Osteocyte (in vitro differentiated cells): ENCODE measurements at regions not wholly inside any gene's neighbourhood (a gene's known extent, or its start where the extent isn't known, plus 50 kb on each side); places are given as distances from the start of the nearest gene placed in this dataset.

Source experiments
- DNase-seq: peaks from one replicate; pipeline ENCODE4 v3.0.0; 2021; ENCODE audit warnings: mixed read lengths; ENCODE audit not compliant: unreplicated experiment; ENCODE audit errors: extremely low spot score
- H3K27ac Mint-ChIP-seq: one replicate; pipeline ENCODE4 v1.8.0; 2021; ENCODE audit warnings: mild to moderate bottlenecking, mixed read lengths; ENCODE audit not compliant: unreplicated experiment
- H3K27me3 Mint-ChIP-seq: one replicate; pipeline ENCODE4 v1.8.0; 2021; ENCODE audit warnings: mixed read lengths; ENCODE audit not compliant: unreplicated experiment
- H3K36me3 Mint-ChIP-seq: one replicate; pipeline ENCODE4 v1.8.0; 2021; ENCODE audit warnings: mixed read lengths; ENCODE audit not compliant: unreplicated experiment
- H3K4me1 Mint-ChIP-seq: one replicate; pipeline ENCODE4 v1.8.0; 2021; ENCODE audit warnings: mixed read lengths; ENCODE audit not compliant: unreplicated experiment
- H3K4me3 Mint-ChIP-seq: one replicate; pipeline ENCODE4 v1.8.0; 2021; ENCODE audit warnings: mild to moderate bottlenecking, moderate library complexity, mixed read lengths; ENCODE audit not compliant: unreplicated experiment
- H3K9me3 Mint-ChIP-seq: one replicate; pipeline ENCODE4 v1.8.0; 2021; ENCODE audit warnings: mixed read lengths; ENCODE audit not compliant: unreplicated experiment
- CTCF ChIP-seq: fragments of 200-600 bp; sonication (generic); IDR thresholded peaks from 2 replicates; pipeline ENCODE4 v1.5.0; 2021; ENCODE audit warnings: antibody characterized with exemption, mild to moderate bottlenecking, moderate library complexity

DNA sequence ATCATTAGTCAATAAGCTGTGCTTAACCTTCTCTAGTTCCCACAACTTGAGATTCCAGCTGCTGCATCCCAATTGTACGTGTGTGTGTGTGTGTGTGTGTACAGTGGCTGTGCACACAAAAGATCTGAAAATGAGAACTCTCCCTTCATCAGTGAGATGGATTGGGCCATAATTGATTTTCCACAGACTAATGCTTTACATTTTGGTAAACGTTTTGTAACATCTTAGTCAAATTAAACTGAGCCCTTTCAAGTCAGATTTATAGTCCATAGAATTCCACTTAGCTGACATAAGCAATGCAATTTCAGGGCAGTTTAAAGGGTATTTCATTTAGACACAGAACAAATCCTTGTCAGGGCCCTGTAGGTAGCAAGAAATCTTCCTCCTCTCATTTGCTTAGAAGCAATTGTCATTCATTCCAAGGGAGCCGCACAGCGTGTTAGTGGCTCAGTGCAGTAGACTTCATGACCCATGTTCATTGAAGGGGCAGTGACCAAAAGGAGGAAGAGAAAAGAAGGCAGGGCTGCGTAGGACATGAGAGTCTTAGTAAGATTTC lies 1123.5 kb upstream of the AUTS2 start:
- no peak for DNase-seq
- Mint-ChIP-seq H3K4me1 (no peaks in the 10 kb centered on the region), H3K27me3 (no peaks in the 10 kb centered on the region), H3K36me3 (no peaks in the 10 kb centered on the region), H3K4me3 (no peak overlapping the region), H3K9me3 (no peaks in the 10 kb centered on the region), H3K27ac (no peak overlapping the region)
- TF ChIP-seq CTCF, result no peak

GRCh38 chr7:68476966-68477365 lies 1121.3 kb upstream of the AUTS2 start:
- Mint-ChIP-seq H3K4me3 (no peak overlapping the region), H3K4me1 (no peaks in the 10 kb centered on the region), H3K27ac (no peak overlapping the region), H3K27me3 (peaks cover 14% of the 10 kb centered on the region), H3K9me3 (no peaks in the 10 kb centered on the region), H3K36me3 (no peaks in the 10 kb centered on the region)
- no peak for TF ChIP-seq CTCF
- no peak for DNase-seq

GRCh38 chr7:68478326-68478725 lies 1119.9 kb upstream of the AUTS2 start:
- Mint-ChIP-seq H3K9me3 (no peaks in the 10 kb centered on the region), H3K36me3 (no peaks in the 10 kb centered on the region), H3K27ac (no peak overlapping the region), H3K4me1 (no peaks in the 10 kb centered on the region), H3K27me3 (peaks cover 17% of the 10 kb centered on the region), H3K4me3 (no peak overlapping the region)
- TF ChIP-seq CTCF, result no peak
- no peak for DNase-seq

- no peak for DNase-seq
- Mint-ChIP-seq H3K36me3 (no peaks in the 10 kb centered on the region), H3K9me3 (no peaks in the 10 kb centered on the region), H3K27ac (no peak overlapping the region), H3K27me3 (peaks cover 17% of the 10 kb centered on the region), H3K4me3 (no peak overlapping the region), H3K4me1 (no peaks in the 10 kb centered on the region)
- TF ChIP-seq CTCF, result no peak
Measured at GRCh38 chr7:68482800-68483199, 1115.5 kb upstream of the AUTS2 start.

DNA sequence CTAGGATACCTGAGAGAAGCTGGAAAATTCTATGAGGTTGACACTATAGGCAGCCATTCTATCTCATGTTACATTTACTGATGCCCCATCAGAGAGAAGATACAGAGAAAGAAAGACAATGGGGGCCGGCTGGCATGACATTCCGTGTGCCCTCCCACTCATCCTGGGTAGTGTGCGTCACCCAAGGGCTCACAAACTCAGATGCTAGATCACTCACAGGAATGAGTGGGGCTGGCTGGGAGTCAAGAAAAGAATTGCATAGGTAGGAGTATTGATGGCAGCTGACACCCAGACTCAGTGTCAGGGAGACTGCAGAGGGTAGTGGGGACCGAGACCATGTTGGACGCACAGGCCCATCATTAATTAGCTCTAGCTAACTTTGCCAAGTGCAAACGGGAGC lies 1113.5 kb upstream of the AUTS2 start:
- Mint-ChIP-seq H3K36me3 (no peaks in the 10 kb centered on the region), H3K27ac (no peak overlapping the region), H3K9me3 (no peaks in the 10 kb centered on the region), H3K4me3 (no peak overlapping the region), H3K27me3 (peaks cover 17% of the 10 kb centered on the region), H3K4me1 (no peaks in the 10 kb centered on the region)
- no peak for TF ChIP-seq CTCF
- no peak for DNase-seq
